ENCODE measurements at regions not wholly inside any gene's neighbourhood (a gene's known extent, or its start where the extent isn't known, plus 50 kb on each side); places are given as distances from the start of the nearest gene placed in this dataset.

DNA sequence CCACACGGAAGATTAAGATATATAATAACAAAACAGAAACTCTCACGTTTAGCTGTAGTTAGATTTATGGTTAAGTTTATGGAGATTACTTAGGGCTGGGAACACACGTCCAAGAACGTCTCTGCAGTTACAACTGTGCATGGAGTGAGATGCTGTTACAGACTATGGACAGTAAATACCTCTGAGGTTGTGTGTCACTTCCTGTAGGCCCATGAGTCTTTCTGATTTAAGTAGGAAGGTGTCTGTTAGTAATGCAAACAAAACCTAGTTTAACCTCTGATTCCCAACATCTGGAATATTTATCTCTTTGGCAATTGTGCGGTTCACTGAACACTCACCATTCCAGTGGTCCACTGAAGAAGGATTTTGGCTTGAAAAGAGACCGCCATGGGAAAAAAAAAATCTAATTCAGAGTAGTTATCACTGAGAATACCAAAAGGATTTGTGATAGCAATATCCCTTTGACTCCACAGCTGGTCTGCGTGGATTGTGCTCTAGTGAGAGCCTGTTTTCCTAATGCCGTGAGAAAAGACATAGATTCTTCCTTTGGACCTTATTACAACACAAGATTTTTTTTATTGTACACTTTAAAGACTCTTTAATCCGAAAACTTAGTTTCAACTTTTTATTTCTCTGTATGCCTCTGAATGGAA, 478.2 kb upstream of the CITED2 start:
- no peak for TF ChIP-seq CTCF (conservative IDR thresholded peaks at IDR 0.05; ENCODE audit: low read depth, low read length)
- no peak for TF ChIP-seq EZH2 (IDR thresholded peaks at IDR 0.05; ENCODE audit: borderline replicate concordance, low read depth, low read length, poor library complexity, severe bottlenecking)

Data from A673 (cell line).